Right lobe of liver (tissue), 4 donors: ENCODE measurements at regions not wholly inside any gene's neighbourhood (a gene's known extent, or its start where the extent isn't known, plus 50 kb on each side); places are given as distances from the start of the nearest gene placed in this dataset.

Experiments
- POLR2A ChIP-seq: fragments of 450-650 bp; IDR thresholded peaks from one replicate; pipeline ENCODE4 v1.6.1; 2017; ENCODE audit warnings: antibody characterized with exemption, mild to moderate bottlenecking
- TF ChIP-seq, protein P1 (sequence below), 4 donors: fragments of 200-600 bp in 3 of 4; fragments of 450-650 bp in 1 of 4; IDR thresholded peaks; one replicate each; pipeline versions ENCODE4 v1.5.1 to v1.8.0; 2016 to 2022; ENCODE audit warnings: antibody characterized with exemption in 4 of 4, mild to moderate bottlenecking in 2 of 4
- donor health status: DM: no; HTN: no; CAD: no.
- donor health status: DM: no; HTN: no; CAD: no.
- donor health status: DM: no; HTN: yes; CAD: no.

DNA sequence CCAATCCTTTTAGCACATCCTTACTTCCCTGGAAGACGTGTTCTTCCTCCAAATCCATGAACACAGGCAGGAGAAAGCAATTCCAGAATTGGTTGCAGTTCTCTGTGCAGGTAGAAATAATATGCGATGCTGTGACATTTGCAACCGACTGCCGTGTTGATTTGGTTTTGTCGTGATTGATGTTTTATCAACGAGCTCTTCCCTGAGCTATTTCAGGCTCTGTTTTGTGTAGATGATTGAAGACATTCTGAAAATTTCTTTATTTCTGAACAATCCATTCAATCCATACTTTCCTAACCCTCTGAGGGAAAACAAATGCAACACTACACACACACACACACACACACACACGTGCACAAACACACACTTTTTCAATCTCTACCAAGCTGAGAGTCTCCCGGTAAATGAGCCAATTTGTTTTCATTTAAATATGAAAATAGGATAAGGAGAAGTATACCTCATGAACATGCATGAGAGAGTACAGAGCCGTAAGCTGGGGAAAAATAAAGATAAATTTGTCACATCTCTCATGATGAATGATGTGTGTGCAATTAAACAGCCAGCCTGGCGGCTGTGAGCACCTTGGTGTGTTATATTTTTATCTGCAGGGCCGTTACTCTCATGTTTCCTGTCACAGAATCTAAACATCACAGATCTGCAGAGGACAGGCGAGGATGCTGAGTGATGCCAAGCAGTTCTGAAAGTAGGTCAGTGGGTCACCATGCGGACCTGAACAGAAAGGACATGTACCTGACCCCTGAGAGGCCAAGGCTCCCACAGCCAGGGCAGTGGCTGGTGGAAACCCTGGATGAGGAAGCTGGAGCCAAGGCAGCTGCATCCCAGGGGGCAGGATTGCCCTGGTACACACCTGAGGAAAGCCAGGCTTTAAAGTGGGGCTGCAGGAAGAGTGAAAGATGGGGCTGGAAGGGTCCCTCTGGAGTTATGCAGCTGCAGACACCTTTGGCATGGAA lies 64.8 kb downstream of the PDCL3 start:
- TF ChIP-seq, protein P1, sequence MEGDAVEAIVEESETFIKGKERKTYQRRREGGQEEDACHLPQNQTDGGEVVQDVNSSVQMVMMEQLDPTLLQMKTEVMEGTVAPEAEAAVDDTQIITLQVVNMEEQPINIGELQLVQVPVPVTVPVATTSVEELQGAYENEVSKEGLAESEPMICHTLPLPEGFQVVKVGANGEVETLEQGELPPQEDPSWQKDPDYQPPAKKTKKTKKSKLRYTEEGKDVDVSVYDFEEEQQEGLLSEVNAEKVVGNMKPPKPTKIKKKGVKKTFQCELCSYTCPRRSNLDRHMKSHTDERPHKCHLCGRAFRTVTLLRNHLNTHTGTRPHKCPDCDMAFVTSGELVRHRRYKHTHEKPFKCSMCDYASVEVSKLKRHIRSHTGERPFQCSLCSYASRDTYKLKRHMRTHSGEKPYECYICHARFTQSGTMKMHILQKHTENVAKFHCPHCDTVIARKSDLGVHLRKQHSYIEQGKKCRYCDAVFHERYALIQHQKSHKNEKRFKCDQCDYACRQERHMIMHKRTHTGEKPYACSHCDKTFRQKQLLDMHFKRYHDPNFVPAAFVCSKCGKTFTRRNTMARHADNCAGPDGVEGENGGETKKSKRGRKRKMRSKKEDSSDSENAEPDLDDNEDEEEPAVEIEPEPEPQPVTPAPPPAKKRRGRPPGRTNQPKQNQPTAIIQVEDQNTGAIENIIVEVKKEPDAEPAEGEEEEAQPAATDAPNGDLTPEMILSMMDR (IDR thresholded peaks at IDR 0.05), result no peak
- TF ChIP-seq POLR2A, result no peak
